ENCODE measurements at regions not wholly inside any gene's neighbourhood (a gene's known extent, or its start where the extent isn't known, plus 50 kb on each side); places are given as distances from the start of the nearest gene placed in this dataset.

- TF ChIP-seq CTCF (IDR thresholded peaks at IDR 0.05) (no peak), POLR2A (IDR thresholded peaks at IDR 0.05) (no peak)
These were observed 61.2 kb upstream of the TOM1L1 start for GRCh38 chr17:54839447-54839846.
